GM12865 (cell line): ENCODE measurements at regions not wholly inside any gene's neighbourhood (a gene's known extent, or its start where the extent isn't known, plus 50 kb on each side); places are given as distances from the start of the nearest gene placed in this dataset.

Source experiments
- DNase-seq: peaks from one replicate; pipeline ENCODE4 v3.0.0; 2010; ENCODE audit warnings: low read depth
- H3K4me3 ChIP-seq: 2 replicates; pipeline ENCODE4 v1.5.1; 2011; ENCODE audit warnings: mild to moderate bottlenecking, low read depth, low read length, control low read depth
- TF ChIP-seq, protein P1 (sequence below): IDR thresholded peaks from 2 replicates; pipeline ENCODE4 v1.5.1; 2011; ENCODE audit warnings: low read length, control low read depth, low read depth, inconsistent platforms; ENCODE audit not compliant: insufficient read depth; ENCODE audit errors: missing control alignments

DNA sequence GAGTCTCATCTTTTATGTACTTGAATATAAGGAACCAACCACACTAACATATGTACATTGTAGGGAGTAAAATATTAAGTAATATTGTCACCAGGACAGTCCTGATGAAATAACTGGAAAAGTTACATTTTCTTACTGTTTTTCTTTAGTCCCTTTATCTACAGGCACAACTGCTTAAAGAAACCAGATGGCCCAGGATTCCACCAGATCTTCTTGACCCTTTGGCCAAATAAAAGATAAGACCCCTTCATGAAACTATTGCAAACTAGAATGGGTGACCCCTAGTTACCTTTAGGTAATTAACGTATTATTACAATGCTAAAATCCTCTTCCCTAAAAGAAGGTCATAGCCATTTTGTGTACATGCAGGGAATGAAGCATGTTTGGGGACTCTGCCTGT lies 106.3 kb upstream of the FTMT start:
- TF ChIP-seq, protein P1, sequence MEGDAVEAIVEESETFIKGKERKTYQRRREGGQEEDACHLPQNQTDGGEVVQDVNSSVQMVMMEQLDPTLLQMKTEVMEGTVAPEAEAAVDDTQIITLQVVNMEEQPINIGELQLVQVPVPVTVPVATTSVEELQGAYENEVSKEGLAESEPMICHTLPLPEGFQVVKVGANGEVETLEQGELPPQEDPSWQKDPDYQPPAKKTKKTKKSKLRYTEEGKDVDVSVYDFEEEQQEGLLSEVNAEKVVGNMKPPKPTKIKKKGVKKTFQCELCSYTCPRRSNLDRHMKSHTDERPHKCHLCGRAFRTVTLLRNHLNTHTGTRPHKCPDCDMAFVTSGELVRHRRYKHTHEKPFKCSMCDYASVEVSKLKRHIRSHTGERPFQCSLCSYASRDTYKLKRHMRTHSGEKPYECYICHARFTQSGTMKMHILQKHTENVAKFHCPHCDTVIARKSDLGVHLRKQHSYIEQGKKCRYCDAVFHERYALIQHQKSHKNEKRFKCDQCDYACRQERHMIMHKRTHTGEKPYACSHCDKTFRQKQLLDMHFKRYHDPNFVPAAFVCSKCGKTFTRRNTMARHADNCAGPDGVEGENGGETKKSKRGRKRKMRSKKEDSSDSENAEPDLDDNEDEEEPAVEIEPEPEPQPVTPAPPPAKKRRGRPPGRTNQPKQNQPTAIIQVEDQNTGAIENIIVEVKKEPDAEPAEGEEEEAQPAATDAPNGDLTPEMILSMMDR, result no peak
- DNase-seq, result no peak

DNA sequence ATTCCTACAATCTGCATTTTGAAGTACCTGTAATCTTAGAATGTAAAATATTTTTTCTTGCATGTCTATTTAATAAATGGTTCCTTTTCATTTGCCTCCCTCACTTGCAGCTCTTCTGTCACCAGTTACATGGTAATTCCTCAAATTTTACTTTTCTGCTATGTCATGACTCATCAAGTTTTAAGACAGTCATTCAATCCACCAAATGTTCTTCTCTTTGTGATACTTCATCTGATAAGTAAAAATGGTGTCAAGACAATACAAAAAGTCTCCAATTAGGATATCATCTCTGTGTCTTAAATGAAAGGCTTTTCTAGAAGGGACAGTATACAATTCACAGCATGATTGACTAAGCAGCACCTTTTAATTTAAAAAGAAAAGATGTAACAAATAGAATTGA lies 104.9 kb upstream of the FTMT start:
- no peak for DNase-seq
- TF ChIP-seq, protein P1, result no peak
- H3K4me3 ChIP-seq, result no peak overlapping the region

More for the DNA sequence above, 106.3 kb upstream of the FTMT start:
- H3K4me3 ChIP-seq, result no peak overlapping the region

DNA sequence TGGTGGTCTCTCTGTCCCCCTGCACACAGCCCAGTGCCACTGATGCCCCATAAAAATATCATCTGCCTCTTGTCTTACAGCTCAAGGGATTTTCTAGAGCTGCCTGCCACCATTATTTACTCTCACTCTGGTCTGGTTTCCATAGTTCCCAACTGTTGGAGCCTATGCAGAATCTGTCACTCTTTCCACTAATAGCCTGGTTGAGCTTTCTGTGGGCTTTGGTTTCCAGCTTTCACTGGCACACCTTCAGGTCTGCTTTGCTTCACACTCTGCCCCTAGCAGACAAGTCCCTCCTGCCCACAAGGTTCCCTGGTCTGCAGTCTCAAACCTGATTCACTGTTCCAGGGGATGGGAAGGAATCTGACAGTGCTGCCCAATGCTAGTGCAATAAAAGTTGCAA lies 103.0 kb upstream of the FTMT start:
- TF ChIP-seq, protein P1, result no peak

DNA sequence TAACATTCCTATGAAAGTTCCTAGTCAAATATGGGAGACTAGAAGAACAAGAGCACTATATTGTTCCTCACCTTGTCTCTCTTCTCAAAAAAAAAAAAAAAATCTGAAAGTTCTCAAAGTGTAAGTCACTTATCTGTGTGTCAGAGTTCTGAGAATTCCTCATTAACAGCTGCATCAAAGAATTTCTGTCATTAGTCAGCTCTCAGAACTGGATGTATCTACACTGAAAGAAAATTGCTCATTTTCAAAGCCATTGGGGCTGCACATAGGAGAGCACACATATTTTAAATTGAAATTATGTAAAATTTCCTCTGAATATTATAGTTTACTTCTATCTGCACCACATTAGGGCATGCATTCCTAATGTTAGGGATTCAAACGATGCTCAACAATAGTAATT lies 99.5 kb upstream of the FTMT start:
- TF ChIP-seq, protein P1, result no peak
- H3K4me3 ChIP-seq, result no peak overlapping the region
- DNase-seq, result no peak

More for the DNA sequence above, 103.0 kb upstream of the FTMT start:
- H3K4me3 ChIP-seq, result no peak overlapping the region
- no peak for DNase-seq

DNA sequence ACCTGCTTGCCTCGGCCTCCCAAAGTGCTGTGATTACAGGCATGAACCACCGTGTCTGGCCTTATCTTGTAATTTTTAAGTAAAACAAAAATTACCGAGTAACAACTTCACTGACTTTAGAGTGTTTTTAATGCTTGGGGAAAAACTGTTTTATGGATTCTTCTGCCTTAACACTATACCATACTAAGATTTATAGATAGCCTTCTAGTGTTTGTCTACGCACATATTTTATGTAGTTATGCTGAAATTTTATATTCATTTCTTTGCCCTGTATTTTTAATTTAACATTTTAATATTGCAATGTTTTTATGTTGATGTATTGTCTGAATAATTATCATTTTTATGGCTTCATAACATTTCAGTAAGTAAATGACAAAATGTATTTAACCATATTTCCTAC lies 96.4 kb upstream of the FTMT start:
- no peak overlapping the region for H3K4me3 ChIP-seq
- TF ChIP-seq, protein P1, result no peak
- DNase-seq, result no peak

DNA sequence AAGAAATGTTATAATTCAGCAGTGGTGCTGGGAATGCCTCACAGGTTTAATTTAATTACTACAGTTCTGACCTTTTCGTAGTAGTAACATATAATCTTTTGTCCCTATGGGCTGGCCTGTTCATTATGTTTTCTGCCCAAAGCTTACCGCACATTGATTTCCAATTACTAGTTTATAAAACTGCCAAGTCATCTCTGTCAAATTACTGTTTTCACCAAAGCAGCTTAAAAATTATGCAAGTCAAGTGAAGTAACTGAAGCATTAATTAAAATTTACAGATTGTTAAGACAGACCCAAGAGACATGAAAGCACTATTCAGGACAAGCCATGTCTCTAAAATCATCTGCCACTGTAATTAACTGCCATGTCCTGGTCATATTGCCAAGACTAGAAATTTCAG lies 93.9 kb upstream of the FTMT start:
- TF ChIP-seq, protein P1, result no peak
- DNase-seq, result no peak
- H3K4me3 ChIP-seq, result no peak overlapping the region

DNA sequence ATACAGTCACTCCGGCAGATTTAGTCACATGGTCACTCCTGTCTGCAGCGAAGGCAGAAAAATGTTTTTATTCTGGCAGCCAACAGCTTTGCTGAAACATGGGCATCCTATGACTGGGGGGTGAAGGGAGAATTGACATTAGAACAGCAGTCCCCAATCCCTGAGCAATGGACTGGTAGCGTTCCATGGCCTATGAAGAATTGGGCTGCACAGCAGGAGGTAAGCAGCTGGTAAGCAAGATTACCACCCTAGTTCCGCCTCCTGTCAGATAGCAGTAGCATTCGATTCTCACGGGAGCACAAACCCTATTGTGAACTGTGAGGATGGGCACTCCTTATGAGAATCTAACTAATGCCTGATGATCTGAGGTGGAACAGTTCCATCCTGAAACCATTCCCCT lies 93.1 kb upstream of the FTMT start:
- H3K4me3 ChIP-seq, result no peak overlapping the region
- DNase-seq, result no peak
- TF ChIP-seq, protein P1, result no peak
